ENCODE measurements at regions not wholly inside any gene's neighbourhood (a gene's known extent, or its start where the extent isn't known, plus 50 kb on each side); places are given as distances from the start of the nearest gene placed in this dataset.
"Not testable (repeated sequence)": the region's sequence is repeated elsewhere in the genome, so short reads cannot be mapped to it uniquely, and the experiment has no call there.

DNA sequence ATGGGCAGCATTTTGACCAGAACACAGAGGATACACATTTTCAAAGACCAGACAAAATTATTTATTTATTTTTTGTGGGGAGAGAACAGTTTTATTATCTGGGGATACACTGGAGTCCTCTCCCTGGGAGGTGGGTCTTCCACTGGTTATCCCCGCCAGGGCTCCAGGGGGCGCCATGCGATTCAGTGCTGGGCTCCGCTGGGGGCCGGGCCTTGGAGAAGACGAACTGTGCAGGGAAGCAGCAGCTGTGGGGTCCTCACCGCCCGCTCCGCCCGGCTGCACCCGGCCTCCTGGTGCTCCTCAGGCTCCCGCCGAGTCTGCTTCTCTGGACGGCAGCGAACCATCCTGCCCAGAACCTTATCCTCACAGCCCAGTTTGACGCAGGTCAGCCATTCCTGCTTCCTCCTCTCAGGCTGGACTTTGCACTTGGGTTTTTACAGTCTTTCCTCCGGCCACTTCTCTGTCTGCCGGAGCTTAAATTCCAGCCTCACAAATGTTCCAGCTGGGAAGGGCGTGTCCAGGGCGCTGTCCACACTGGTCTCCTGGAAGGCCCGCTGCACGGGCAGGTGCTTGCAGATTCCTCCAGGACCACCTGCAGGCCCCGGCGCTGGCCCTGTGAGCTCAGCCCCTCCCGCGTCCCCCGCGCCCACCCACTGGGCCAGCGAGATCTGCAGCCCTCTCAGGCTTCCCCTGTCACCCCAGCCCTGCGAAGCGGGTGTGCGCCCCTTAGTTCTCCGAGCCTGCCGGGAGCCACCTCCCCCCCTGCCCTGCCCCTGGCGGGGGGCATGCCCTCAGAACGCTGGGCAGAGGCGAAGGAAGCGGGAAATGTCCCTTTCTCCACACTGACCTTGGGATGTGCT, 1830.0 kb upstream of the DEFB115 start:
- peak; percentile 67 for DNase-seq (ENCODE audit: low read depth, low spot score)

DNA sequence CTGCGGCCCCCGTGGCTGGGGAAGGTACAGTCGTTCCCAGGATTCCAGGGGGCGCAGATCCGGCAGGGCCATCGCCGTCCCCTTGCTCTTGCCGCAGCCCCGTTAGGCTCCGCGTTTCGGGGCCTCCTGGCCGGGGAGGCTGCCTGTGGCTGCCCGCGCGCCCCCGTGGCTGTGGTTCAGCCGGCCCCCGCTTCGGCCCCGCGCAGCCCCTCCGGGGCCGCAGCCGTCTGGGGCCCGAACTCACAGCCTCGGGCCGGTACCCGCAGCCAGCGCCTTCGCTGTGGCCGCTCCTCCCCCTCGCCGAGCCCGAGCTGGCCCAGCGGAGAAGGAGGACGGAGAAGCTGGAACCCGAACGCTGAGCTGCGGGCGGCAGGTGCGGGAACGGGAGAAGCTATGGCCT, 1826.9 kb upstream of the DEFB115 start:
- DNase-seq (ENCODE audit: low read depth, low spot score): peak; percentile 43

DNA sequence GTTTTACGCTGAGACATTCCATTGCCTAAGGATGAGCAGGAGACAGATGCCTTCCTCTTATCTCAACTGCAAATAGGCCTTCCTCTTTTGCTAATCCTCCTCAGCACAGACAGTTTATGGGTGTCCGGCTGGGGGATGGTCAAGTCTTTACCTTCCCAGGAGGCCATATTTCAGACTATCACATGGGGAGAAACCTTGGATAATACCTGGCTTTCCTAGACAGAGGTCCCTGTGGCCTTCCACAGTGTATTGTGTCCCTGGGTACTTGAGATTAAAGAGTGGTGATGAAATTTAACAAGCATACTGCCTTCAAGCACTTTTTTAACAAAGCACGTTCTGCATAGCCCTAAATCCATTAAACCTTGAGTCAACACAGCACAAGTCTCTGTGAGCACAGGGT, 1816.7 kb upstream of the DEFB115 start:
- DNase-seq (ENCODE audit: low read depth, low spot score): peak; percentile 33

DNA sequence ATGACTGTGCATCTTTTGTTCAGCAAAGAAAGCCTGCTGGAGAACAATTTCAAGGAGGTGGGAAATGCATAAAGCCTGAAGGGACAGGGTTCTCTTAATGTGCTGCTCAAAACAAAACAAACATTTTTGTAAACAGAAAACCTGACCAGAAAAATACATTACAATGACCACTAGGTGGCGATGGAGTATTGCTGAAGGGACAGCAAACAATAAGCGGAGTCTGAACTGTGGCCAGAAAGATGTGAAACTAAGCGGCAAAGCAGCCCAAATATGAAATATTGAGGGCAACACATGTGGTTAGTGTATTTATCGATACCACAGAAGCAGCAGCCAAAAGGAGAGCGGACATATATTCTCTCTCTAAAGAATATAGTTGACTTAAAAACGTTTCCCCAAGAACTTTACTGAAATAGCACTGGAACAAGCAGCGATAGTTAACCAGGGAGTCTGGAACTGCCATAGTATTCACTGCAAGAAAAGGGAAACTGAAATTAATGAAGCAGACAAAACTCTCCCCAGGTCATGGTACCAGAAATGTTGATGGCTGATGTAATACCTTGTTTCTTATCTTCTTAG, 1814.2 kb upstream of the DEFB115 start:
- peak; percentile 54 for DNase-seq (ENCODE audit: low read depth, low spot score)

DNA sequence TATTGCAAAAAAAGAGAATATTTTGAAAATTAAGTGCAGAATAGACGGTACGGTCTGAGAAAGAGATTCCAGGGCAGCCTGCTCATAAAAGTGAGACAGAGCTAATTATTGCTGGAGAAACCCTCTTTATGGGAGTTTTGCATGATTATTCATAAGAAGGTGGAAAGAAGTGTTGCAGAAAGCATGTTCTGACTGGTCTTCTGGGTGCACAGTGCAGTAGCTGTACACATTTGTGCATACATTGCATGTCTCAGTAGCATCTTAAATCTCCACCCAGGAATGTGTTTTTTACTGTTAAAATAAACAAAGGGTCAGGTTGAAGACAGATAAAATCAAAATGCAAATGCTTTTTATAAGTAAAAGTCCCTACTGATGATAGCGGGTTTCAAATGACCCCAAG, 1813.6 kb upstream of the DEFB115 start:
- no peak for DNase-seq (ENCODE audit: low read depth, low spot score)

DNA sequence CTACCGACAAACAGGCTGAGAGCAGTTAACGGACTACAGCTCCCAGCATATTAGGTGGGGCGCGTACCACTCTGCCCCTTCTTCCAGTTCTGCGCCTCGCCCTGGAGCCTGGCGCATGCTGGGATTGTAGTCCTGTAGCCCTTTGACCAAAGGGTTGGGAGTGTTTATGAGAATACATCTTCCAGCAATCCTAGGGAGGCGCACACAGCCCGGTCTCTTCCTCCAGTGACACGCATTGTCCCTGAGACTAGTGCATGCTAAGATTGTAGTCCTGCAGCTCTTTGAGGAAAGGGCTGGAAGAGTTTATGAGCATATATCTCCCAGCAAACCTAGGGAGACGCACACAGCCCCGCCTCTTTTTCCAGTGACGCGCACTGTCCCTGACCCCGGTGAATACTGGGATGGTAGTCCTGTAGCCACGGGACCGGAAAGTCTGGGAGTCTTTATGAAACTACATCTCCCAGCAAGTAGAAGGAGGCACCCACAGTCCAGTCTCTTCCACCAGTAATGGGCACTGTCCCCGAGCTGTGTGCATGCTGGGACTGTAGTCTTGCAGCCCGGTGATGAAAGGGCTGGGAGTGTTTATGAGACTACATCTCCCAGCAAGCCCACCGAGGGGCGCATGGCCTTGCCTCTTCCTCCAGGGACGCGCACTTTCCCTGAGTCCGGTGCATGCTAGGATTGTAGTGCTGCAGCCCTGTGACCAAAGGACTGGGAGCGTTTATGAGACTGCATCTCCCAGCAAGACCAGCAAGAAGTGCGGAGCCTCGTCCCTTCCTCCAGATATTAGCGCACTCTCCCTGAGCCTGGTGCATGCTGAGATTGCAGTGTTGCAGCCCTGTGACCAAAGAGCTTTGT, 1812.2 kb upstream of the DEFB115 start:
- peak; percentile 96 for DNase-seq (ENCODE audit: low read depth, low spot score)

DNA sequence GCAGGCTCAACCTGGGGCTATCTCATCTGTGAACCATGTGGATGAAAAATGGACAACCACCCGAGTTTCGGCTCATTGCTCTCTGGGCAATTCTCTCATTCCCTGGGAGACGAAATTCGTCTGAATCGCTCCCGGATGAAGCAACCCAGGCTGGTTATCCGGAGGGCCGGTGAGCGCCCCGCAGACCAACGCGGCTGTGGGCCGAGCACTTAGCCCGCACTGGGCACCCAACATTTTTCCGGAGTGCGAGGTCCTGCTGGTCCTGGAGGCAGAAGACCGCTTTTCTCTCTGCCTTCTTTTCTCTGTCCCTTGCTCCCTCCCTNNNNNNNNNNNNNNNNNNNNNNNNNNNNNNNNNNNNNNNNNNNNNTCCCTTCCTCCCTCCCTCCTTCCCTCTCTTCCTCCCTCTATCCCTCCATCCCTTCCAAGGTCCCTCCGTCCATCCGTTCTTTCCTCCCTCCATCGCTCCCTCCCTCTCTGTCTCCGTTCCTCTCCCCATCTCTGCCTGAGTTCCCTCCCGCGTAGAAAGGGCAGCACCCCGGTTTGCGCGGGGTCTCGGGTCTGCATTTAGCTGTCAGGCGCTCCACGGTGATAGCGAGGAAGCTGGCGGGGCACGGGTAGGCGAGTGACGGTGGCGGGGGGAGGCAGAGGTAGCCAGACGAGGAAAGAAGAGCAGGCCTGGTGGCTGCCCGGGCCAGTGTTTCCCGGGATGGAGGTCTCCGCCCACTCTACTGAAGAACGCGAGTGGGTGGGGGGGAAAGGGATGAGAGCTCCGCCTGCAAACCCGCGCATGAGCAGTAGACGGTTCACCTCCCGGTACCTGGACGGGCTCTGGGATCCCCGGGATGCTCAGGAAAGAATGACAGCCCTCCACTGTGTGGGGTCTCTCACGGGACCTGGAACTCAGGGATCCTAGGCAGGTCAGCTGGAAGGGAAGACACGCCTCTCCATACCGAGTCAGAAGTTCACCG, 1809.7 kb upstream of the DEFB115 start:
- not testable (repeated sequence) for DNase-seq (ENCODE audit: low read depth, low spot score)

DNA sequence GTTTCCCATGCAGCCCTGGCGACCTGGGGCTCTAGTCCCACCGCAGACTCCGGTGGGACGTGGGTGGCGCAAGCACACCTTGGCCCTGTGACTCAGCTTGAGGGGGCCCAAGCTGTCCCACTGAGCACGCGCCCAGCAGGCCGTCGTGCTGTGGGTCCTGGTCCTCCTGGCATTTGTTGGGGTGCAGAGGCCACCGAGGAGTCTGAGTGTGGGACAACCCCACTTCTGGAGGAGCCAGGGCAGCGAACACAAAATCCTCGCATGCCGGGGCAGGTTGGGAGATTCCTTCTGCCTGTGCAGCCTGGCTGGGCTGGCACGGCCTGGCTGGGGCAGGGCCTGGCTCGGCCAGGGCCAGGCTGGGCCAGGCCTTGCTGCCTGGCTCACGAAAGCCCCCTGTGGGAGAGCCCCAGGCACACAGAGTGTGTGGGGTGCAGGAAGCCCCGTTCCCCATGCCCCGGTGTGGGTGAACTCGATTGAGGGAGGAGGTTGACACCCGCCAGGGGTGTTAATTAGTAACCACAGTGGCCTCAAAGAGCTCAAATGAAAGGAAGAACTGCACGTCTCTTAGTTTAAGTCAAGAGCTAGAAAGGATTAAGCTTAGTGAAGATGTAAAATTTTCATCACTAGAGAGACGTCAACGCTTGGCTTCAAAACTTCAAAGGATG, 1808.5 kb upstream of the DEFB115 start:
- no peak for DNase-seq (ENCODE audit: low read depth, low spot score)

DNA sequence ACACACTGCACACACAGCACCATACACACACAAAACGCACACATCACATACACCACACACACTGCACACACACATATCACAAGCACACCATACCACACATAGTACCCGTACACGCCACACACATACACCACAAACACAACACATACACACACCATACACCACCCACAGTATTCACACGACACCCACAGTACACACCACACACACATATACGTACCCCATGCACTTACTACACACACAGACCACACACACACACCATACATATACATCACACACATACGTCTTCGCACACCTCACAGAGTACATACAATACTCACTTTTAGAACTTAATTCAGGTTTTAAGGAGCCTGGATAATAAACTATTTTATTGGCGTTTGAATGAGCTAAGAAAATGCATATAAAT, 1805.3 kb upstream of the DEFB115 start:
- no peak for DNase-seq (ENCODE audit: low read depth, low spot score)

DNA sequence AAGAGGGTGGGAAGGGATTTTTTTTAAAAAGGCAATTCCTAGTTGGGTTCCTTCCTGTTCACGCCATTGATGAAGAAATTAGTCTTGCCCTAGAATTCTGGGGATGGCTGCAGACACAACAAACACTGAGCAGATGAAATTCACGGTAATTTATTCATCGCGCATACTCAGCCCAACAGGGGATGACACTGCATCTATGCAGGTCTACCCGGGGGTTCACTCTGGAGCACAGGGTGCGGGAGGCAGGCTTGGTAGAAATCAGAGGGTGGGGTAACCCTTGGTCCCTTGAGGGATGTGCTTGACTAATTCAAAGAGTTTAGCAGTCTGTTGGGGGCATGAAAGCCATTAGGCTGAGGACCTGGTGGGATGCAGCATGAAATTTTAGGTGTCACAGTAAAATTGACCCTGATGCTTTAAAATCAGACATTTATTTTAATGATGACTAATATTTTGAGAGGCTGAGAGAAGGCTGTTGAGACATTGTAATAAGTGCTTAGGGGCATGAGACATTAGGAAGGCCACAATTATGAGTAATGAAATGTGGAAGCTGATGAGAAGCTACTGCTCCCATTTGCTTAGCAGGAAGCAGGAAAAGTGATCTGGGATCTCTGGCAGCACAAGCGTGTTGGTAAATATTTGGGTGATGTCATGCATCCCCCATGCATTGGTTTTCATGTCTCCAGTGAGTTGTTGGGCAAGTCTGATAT, 1800.3 kb upstream of the DEFB115 start:
- DNase-seq (ENCODE audit: low read depth, low spot score): not testable (repeated sequence)

DNA sequence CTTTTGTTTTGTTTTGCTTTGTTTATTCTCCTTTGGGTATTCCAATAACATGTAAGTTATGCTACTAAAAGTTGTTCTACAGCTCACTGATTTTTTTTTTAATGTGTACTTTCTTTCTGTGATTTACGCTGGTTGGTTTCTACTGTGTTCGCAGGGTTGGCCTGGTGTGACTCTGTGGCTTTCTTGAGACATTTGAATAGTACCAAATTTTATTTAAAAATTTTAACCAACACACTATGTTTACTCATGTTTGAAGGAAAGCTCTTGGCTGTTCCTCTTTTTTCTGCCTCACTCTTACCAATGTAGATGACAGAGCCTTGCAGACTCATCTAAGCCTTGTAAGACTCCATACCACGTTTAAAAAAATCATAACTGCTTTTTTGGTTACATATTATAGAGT, 1784.9 kb upstream of the DEFB115 start:
- DNase-seq (ENCODE audit: low read depth, low spot score): no peak

DNA sequence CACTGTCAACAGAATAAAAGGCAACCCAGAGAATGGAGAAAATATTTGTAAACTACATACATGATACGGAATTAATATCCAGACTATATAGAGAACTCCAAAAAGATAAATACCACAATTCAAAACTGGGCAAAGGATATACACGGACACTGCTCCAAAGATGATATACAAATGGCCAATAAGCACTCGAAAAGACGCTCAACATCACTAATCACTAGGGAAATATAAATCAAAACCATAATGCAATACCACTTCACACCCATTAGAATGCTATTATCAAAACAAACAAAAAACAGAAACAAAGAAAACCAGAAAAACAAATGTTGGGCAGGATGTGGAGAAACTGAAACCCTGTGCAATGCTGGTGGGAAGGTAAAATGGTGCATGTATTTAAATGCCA, 1764.6 kb upstream of the DEFB115 start:
- not testable (repeated sequence) for DNase-seq (ENCODE audit: low read depth, low spot score)

DNA sequence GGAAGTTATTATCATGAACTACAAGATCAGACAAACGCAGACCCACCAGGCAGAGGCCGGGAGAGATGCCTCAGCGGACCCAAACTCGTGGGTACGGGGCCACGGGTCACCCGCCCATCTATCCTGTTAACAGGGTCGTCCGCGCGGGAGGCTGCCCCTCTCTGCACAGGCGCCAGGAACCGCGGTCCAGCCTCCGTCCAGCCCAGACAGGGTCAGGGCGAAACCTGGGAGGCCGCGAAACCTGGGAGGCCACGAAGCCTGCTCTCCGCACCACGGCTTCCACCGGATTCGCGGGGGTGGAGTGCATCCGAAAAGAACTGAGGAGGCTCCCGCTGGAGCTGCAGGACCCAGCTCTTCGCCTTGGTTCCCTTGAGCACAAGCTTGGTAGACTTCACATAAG, 1760.7 kb upstream of the DEFB115 start:
- peak; percentile 25 for DNase-seq (ENCODE audit: low read depth, low spot score)

DNA sequence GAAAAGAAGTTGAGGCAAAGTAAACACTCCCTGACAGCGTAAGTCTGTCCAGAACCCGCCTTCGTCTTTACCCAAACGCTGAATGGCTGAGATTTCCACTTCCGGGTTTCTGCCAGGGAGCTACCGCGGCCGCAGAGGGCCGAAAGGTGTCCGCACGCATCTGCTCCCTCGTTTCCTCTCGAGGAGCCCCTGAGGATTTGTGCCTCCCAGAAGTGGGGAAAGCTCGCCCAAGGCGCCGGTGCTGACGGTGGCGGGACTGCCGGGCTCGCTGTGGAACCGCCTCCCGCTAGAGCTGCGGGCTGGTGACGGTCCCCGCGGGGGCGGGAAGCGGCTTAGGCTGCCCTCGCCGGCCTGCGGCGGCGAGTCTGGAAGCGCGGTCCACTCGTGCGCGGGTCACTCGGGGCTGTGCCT, 1760.2 kb upstream of the DEFB115 start:
- DNase-seq (ENCODE audit: low read depth, low spot score): peak; percentile 86

DNA sequence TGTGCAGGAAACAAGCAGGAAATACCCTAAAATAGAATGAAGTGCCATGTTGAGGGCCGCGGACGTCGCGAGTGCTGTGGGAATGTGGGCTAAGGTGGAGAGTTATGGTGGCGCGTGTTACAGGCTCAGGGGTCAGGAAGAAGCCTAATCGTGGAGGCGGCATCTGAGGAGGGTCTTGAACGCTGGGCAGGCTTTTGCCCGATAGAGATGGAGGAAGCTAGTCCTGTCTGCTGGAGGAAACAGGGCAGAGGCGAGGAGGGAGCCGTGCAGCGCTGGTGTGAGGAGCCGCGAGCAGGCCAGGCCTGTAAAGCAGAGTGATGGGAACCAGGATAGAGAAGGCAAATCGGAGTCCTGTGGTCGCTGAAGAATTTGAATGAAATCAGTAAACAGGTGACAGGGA, 1759.8 kb upstream of the DEFB115 start:
- peak; percentile 18 for DNase-seq (ENCODE audit: low read depth, low spot score)

DNA sequence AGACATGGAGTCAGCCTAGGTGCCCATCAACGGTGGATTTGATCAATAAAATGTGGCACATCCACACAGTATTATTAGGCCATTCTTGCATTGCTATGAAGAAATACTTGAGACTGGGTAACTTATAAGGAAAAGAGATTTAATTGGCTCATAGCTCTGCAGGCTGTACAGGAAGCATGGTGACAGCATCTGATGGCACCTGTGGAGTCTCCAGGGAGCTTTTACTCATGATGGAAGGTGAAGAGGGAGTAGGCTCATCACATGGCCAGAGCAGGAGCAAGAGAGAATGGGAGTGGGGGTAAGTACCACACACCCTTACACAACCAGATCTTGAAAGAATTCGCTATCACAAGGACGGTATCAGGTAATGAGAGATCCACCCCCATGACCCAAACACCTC, 1756.7 kb upstream of the DEFB115 start:
- not testable (repeated sequence) for DNase-seq (ENCODE audit: low read depth, low spot score)

DNA sequence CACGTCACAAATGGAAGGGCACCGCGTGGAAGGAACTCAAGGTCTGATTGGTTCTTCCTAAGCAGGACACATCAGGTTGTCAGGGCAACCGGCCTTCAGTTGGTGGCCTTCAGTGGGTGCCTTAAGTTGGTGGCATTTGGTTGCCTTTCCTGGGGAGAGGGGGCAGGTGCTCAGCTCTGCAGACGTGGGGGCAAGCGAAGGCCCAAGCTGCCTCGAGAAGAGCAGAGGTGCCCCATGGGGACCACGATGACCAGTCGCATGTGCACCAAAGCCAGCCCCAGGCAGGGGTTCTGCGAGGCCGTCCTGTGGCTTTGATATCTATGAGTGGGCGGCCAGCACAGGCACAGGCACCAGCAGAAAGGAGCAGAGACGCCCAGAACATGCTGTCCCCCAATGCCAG, 1742.8 kb upstream of the DEFB115 start:
- DNase-seq (ENCODE audit: low read depth, low spot score): not testable (repeated sequence)

DNA sequence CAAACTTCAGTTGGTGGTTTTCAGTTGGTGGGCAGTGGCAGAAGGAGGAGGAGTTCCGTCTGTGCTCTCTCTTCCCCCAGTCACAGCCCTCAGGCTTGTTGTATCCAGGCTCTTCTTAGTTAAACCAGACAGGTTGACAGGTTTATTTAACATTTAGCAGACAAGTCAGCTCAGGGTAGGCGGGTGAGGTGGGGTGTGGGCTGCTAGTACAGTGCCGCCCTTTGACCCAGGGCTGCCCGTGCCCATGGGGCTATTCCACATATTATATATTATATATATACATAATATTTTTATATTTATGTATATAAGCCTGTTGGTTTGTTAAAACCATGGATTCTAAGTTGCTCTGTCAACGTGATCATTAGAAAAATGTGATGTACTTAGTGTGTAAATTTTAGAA, 1740.6 kb upstream of the DEFB115 start:
- DNase-seq (ENCODE audit: low read depth, low spot score): not testable (repeated sequence)

DNA sequence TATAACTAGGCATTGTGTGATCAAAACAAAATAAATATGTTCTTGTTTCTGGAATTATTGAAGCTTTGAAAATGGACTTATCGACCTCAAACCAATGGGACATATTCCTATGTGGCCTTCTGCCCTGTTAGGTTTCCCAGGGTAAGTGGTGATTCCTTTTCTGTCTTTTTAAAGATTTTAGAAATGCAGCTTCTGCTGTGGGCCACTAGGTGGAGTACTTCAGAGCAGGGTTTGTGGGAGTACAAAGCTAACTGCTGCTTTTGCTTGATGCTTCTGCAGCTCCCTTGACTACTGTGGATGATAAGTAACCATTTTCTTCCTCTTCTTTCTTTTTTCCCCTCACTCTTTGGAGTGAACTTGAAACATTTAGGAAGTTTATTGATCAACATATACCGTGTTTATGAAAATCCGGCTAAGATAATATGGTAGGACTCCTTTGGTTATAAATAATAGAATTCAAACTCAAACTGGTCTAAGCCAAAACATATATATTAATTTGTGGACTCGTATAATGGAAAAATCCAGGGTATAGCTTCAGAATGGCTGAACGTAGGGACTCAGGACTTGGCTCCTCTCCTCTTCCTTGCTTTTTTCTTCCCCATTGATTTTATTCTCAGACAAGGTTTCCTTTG, 1737.7 kb upstream of the DEFB115 start:
- peak; percentile 2 for DNase-seq (ENCODE audit: low read depth, low spot score)

Measured in ELF-1 (cell line).